A549 (cell line): ENCODE measurements at regions not wholly inside any gene's neighbourhood (a gene's known extent, or its start where the extent isn't known, plus 50 kb on each side); places are given as distances from the start of the nearest gene placed in this dataset.
A peak's percentile ranks its signal among the peaks of the same experiment; 100 is the strongest.

Experiments
- ATAC-seq, 2 experiments: fragments of 200-7000 bp in 1 of 2; fragments of >200 bp in 1 of 2; cut with Nextera tagmentation in 1 of 2; cut with Tn5 transposase in 1 of 2; 3 replicates each; pipeline versions ENCODE4 v1.8.0 to v1.9.1; 2018 to 2020; ENCODE audit warnings: mild to moderate bottlenecking in 1 of 2, moderate library complexity in 1 of 2
- CTCF ChIA-PET: fragments of 300-600 bp; sonication (Branson Sonifier 250); formaldehyde crosslinking; extraction: SDS; loops from one replicate; lab custom pipeline; 2021; ENCODE audit warnings: antibody characterized with exemption, inconsistent platforms; lab: Yijun Ruan, JAX
- POLR2A ChIA-PET: fragments of 350-600 bp; formaldehyde crosslinking; extraction: SDS; loops from one replicate; lab custom pipeline; 2021; ENCODE audit warnings: antibody characterized with exemption, inconsistent platforms; lab: Yijun Ruan, JAX
- DNase-seq, 2 experiments: peaks; one replicate each; pipeline versions ENCODE4 v3.0.0 to v3.0.0-alpha.2; 2011 to 2016; ENCODE audit warnings: low read depth in 1 of 2, low spot score in 1 of 2
- FAIRE-seq: peaks from 2 replicates; lab custom pipeline; 2011; peaks lifted over from hg19 to GRCh38; lab: Jason Lieb, UNC
- H3K27ac ChIP-seq, 2 experiments: fragments of >200 bp; sonication (Bioruptor Twin); formaldehyde crosslinking; 3 replicates each; pipeline ENCODE4 v1.5.1; 2016 to 2017
- H3K4me1 ChIP-seq: fragments of >200 bp; sonication (Bioruptor Twin); formaldehyde crosslinking; 3 replicates; pipeline ENCODE4 v1.6.1; 2016
- H3K4me2 ChIP-seq: fragments of >200 bp; sonication (Bioruptor Twin); formaldehyde crosslinking; 3 replicates; pipeline ENCODE4 v1.6.1; 2016
- H3K4me3 ChIP-seq: fragments of >200 bp; sonication (Bioruptor Twin); formaldehyde crosslinking; 3 replicates; pipeline ENCODE4 v1.5.1; 2016
- H3K9me3 ChIP-seq: fragments of >200 bp; sonication (Bioruptor Twin); formaldehyde crosslinking; 3 replicates; pipeline ENCODE4 v1.6.1; 2016
- ATOH8 ChIP-seq: fragments of 250-450 bp; sonication (Bioruptor Pico); IDR thresholded peaks from 2 replicates; pipeline ENCODE4 v1.5.0; 2020; ENCODE audit warnings: low read depth, mild to moderate bottlenecking, moderate library complexity
- BCL3 ChIP-seq: fragments of >200 bp; sonication (Bioruptor Twin); formaldehyde crosslinking; IDR thresholded peaks from 3 replicates; pipeline ENCODE4 v1.6.1; 2016
- BHLHE40 ChIP-seq: IDR thresholded peaks from 2 replicates; pipeline ENCODE4 v1.6.1; 2012; ENCODE audit warnings: low read depth, low read length, inconsistent platforms
- CBX8 ChIP-seq: fragments of 200-600 bp; sonication (generic); IDR thresholded peaks from 2 replicates; pipeline ENCODE4 v1.6.1; 2016
- CEBPB ChIP-seq, 2 experiments: fragments of >200 bp in 1 of 2; sonication (Bioruptor Twin) in 1 of 2; formaldehyde crosslinking in 1 of 2; IDR thresholded peaks; 2 replicates each; pipeline ENCODE4 v1.6.1; 2012 to 2016
- EHMT2 ChIP-seq: fragments of 200-600 bp; sonication (generic); IDR thresholded peaks from 2 replicates; pipeline ENCODE4 v1.6.1; 2016; ENCODE audit warnings: antibody characterized with exemption, low read depth, mild to moderate bottlenecking, moderate library complexity
- FOSB ChIP-seq: fragments of 250-450 bp; sonication (Bioruptor Pico); IDR thresholded peaks from 2 replicates; pipeline ENCODE4 v1.5.0; 2020; ENCODE audit warnings: mild to moderate bottlenecking, moderate library complexity
- FOSL2 ChIP-seq, 2 experiments: fragments of 450-650 bp in 1 of 2; fragments of >200 bp in 1 of 2; sonication (Bioruptor Twin) in 1 of 2; formaldehyde crosslinking; IDR thresholded peaks; 2 replicates each; pipeline versions ENCODE4 v1.5.0 to v1.6.1; 2016 to 2020; ENCODE audit warnings: mild to moderate bottlenecking in 1 of 2, moderate library complexity in 1 of 2
- FOXS1 ChIP-seq: fragments of 250-450 bp; sonication (Bioruptor Pico); IDR thresholded peaks from 2 replicates; pipeline ENCODE4 v1.5.0; 2020; ENCODE audit warnings: mild to moderate bottlenecking, moderate library complexity
- GATA3 ChIP-seq: IDR thresholded peaks from 2 replicates; pipeline ENCODE4 v1.6.1; 2012; ENCODE audit warnings: borderline replicate concordance
- HDAC2 ChIP-seq: fragments of 200-600 bp; sonication (generic); IDR thresholded peaks from 2 replicates; pipeline ENCODE4 v1.6.1; 2016
- HMGXB4 ChIP-seq: fragments of 250-450 bp; sonication (Bioruptor Pico); IDR thresholded peaks from 2 replicates; pipeline ENCODE4 v1.5.0; 2021; ENCODE audit warnings: mild to moderate bottlenecking, moderate library complexity, borderline replicate concordance
- HOXA7 ChIP-seq: fragments of 250-450 bp; sonication (Bioruptor Pico); IDR thresholded peaks from 2 replicates; pipeline ENCODE4 v1.5.0; 2020; ENCODE audit warnings: mild to moderate bottlenecking, moderate library complexity
- HOXB5 ChIP-seq: fragments of 250-450 bp; sonication (Bioruptor Pico); IDR thresholded peaks from 2 replicates; pipeline ENCODE4 v1.5.0; 2020; ENCODE audit warnings: mild to moderate bottlenecking, moderate library complexity
- JUNB ChIP-seq: fragments of >200 bp; sonication (Bioruptor Twin); formaldehyde crosslinking; IDR thresholded peaks from 2 replicates; pipeline ENCODE4 v1.6.1; 2016
- KDM1A ChIP-seq: fragments of 200-600 bp; sonication (generic); IDR thresholded peaks from 2 replicates; pipeline ENCODE4 v1.6.1; 2016; ENCODE audit warnings: low read depth, mild to moderate bottlenecking
- MAFK ChIP-seq: fragments of 450-650 bp; IDR thresholded peaks from 2 replicates; pipeline ENCODE4 v1.6.1; 2014; ENCODE audit not compliant: partially characterized antibody
- MAZ ChIP-seq: fragments of 150-350 bp; IDR thresholded peaks from 2 replicates; pipeline ENCODE4 v1.6.1; 2014; ENCODE audit warnings: antibody characterized with exemption, low read depth, low read length, borderline replicate concordance
- NR3C1 ChIP-seq: fragments of >200 bp; sonication (Bioruptor Twin); formaldehyde crosslinking; IDR thresholded peaks from 3 replicates; pipeline ENCODE4 v1.6.1; 2017
- PBX3 ChIP-seq: IDR thresholded peaks from 2 replicates; pipeline ENCODE4 v1.6.1; 2012
- POLR2A ChIP-seq: IDR thresholded peaks from 2 replicates; pipeline ENCODE4 v1.6.1; 2012; ENCODE audit warnings: mild to moderate bottlenecking, low read length
- RAD21 ChIP-seq, 2 experiments: fragments of >200 bp in 1 of 2; sonication (Bioruptor Twin) in 1 of 2; formaldehyde crosslinking in 1 of 2; IDR thresholded peaks in 1 of 2; conservative IDR thresholded peaks in 1 of 2; 2 replicates in 1 of 2; 3 replicates in 1 of 2; pipeline ENCODE4 v1.6.1; 2012 to 2018; ENCODE audit warnings: inconsistent platforms in 1 of 2
- RNF2 ChIP-seq: fragments of 200-600 bp; sonication (generic); IDR thresholded peaks from 2 replicates; pipeline ENCODE4 v1.6.1; 2016; ENCODE audit warnings: low read depth, mild to moderate bottlenecking, antibody characterized with exemption, moderate library complexity, borderline replicate concordance
- SREBF2 ChIP-seq: fragments of 450-650 bp; IDR thresholded peaks from 2 replicates; pipeline ENCODE4 v1.6.1; 2014; ENCODE audit warnings: mild to moderate bottlenecking, moderate library complexity
- USF2 ChIP-seq: fragments of 450-650 bp; IDR thresholded peaks from 2 replicates; pipeline ENCODE4 v1.6.1; 2014; ENCODE audit warnings: antibody characterized with exemption
- ZC3H11A ChIP-seq: fragments of 450-650 bp; IDR thresholded peaks from 2 replicates; pipeline ENCODE4 v1.6.1; 2014; ENCODE audit warnings: antibody characterized with exemption, mild to moderate bottlenecking
- ZFP36 ChIP-seq: fragments of 450-650 bp; IDR thresholded peaks from 2 replicates; pipeline ENCODE4 v1.6.1; 2014; ENCODE audit warnings: borderline replicate concordance; ENCODE audit not compliant: partially characterized antibody
- ZNF302 ChIP-seq: fragments of 250-450 bp; sonication (Bioruptor Pico); IDR thresholded peaks from 2 replicates; pipeline ENCODE4 v1.9.0; 2021; ENCODE audit warnings: inconsistent platforms, mild to moderate bottlenecking, moderate library complexity
- ZSCAN20 ChIP-seq: fragments of 250-450 bp; sonication (Bioruptor Pico); IDR thresholded peaks from 2 replicates; pipeline ENCODE4 v1.8.0; 2022; ENCODE audit warnings: mild to moderate bottlenecking, moderate library complexity
- WGBS: methylation state at CpG from one replicate; pipeline ENCODE4 v1.1.6; 2017; ENCODE audit errors: missing lambda C conversion rate; 5-methylcytosine and 5-hydroxymethylcytosine counted together

GRCh38 chr2:167844714-167845530, 402.5 kb downstream of the STK39 start:
- POLR2A ChIA-PET, result no interaction called here
- H3K4me1 ChIP-seq, result no peaks in the 10 kb centered on the region
- CTCF ChIA-PET, result no interaction called here
- no peak overlapping the region for H3K4me3 ChIP-seq
- TF ChIP-seq CEBPB (IDR thresholded peaks at IDR 0.05) (no peak), CBX8 (no peak), USF2 (no peak), GATA3 (no peak), MAZ (no peak), MAFK (no peak), ZSCAN20 (CRISPR knock-in tag) (no peak), SREBF2 (no peak), KDM1A (no peak), HDAC2 (no peak), NR3C1 (no peak), HMGXB4 (CRISPR knock-in tag) (no peak), POLR2A (no peak), EHMT2 (no peak), PBX3 (no peak), RAD21 (conservative IDR thresholded peaks at IDR 0.05 in 1 of 2, IDR thresholded peaks at IDR 0.05 in 1 of 2) (no peak), ATOH8 (CRISPR knock-in tag) (no peak), HOXA7 (CRISPR knock-in tag) (no peak), FOSB (no peak)
- FAIRE-seq (no peak), ATAC-seq (no peak), DNase-seq (peak in 1 of 2 experiments; percentile 3)
- WGBS, result 71% methylated on average over 8 of the region's 9 CpGs
- H3K4me2 ChIP-seq, result no peak overlapping the region
- H3K27ac ChIP-seq, result no peak overlapping the region
- H3K9me3 ChIP-seq, result no peaks in the 10 kb centered on the region

GRCh38 chr2:167843657-167844056, 403.7 kb downstream of the STK39 start:
- Histone ChIP-seq H3K4me3 (no peak overlapping the region), H3K9me3 (no peaks in the 10 kb centered on the region), H3K4me1 (no peaks in the 10 kb centered on the region), H3K27ac (no peak overlapping the region), H3K4me2 (no peak overlapping the region)
- 37% methylated on average over 2 of the region's 2 CpGs for WGBS
- FAIRE-seq (no peak), DNase-seq (no peak), ATAC-seq (no peak)
- POLR2A ChIA-PET, result no interaction called here
- CTCF ChIA-PET, result no interaction called here
- no peak for TF ChIP-seq JUNB
- no peak for TF ChIP-seq FOSL2 (IDR thresholded peaks at IDR 0.05)
- no peak for TF ChIP-seq FOSL2 (CRISPR knock-in tag; IDR thresholded peaks at IDR 0.05)
- no peak for TF ChIP-seq ZC3H11A
- TF ChIP-seq ATOH8 (CRISPR knock-in tag), result no peak
- TF ChIP-seq BHLHE40, result no peak
- TF ChIP-seq ZSCAN20 (CRISPR knock-in tag), result no peak
- no peak for TF ChIP-seq BCL3
- TF ChIP-seq FOXS1, result no peak
- no peak for TF ChIP-seq ZNF302 (CRISPR knock-in tag)
- no peak for TF ChIP-seq POLR2A
- no peak for TF ChIP-seq HOXB5 (CRISPR knock-in tag)
- TF ChIP-seq ZFP36, result no peak
- TF ChIP-seq CEBPB (IDR thresholded peaks at IDR 0.05), result no peak
- TF ChIP-seq PBX3, result no peak
- no peak for TF ChIP-seq RNF2
- no peak for TF ChIP-seq USF2
